Uterus (tissue), 2 donors: ENCODE measurements at regions not wholly inside any gene's neighbourhood (a gene's known extent, or its start where the extent isn't known, plus 50 kb on each side); places are given as distances from the start of the nearest gene placed in this dataset.
"Not testable (repeated sequence)": the region's sequence is repeated elsewhere in the genome, so short reads cannot be mapped to it uniquely, and the experiment has no call there.

ENCODE experiments used
- CTCF ChIP-seq, 4 experiments: fragments of 200-600 bp in 2 of 4; fragments of 450-650 bp in 2 of 4; sonication (generic) in 2 of 4; IDR thresholded peaks; one replicate each; pipeline ENCODE4 v1.5.1; 2016 to 2019; ENCODE audit warnings: antibody characterized with exemption in 4 of 4, mild to moderate bottlenecking in 2 of 4, moderate library complexity in 1 of 4
- POLR2A ChIP-seq, 2 donors: fragments of 450-650 bp; IDR thresholded peaks; one replicate each; pipeline ENCODE4 v1.6.1; 2016; ENCODE audit warnings: antibody characterized with exemption in 2 of 2, mild to moderate bottlenecking in 1 of 2, moderate library complexity in 1 of 2

- not testable (repeated sequence) for TF ChIP-seq CTCF, POLR2A (IDR thresholded peaks at IDR 0.05)
These were observed 101.2 kb upstream of the CADM1 start for GRCh38 chr11:115605397-115605796.
